ENCODE measurements at regions not wholly inside any gene's neighbourhood (a gene's known extent, or its start where the extent isn't known, plus 50 kb on each side); places are given as distances from the start of the nearest gene placed in this dataset.

DNA sequence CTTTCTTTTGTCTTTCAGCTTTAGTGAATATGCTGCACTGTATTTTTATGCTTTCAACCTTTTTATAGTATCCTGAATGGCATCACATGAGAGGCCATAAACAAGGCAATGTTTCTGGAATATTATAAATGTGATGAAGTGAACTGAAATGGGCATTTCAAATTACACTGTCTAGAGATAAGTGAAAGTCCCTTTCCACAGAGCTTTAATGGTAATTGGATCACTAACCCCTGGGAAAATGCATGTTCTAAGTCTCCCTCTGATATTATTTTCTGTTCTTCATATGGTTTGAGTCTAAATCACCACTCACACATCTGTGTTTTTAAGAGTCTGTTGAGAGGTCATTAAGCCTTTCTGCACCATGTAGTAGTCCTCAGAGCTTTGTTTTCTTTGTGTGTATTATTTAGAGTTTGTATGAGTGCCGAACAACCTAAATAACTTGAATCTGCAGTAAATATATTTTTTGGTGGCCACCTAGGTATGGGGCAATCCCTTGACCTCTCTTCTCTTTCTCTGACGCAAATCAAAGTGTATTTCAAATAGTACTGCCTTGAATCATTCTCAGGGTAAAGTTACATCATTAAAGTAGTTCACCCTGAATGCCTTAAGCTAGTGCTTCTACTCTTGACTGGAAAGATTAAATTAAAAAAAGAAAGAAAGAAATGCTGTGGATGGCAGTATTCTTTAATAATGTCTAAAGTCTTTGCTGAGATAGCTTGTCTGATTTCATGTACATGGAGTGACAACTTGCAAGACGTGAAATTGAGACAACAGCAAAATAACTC, 1931.0 kb upstream of the CDH6 start:
- CTCF ChIA-PET: no interaction called here
- POLR2A ChIA-PET: no interaction called here
- H3K27me3 Mint-ChIP-seq: no peaks in the 10 kb centered on the region
- no peak for ATAC-seq (ENCODE audit: poor library complexity)
- no peak overlapping the region for H3K4me3 Mint-ChIP-seq
- TF ChIP-seq, protein P1, sequence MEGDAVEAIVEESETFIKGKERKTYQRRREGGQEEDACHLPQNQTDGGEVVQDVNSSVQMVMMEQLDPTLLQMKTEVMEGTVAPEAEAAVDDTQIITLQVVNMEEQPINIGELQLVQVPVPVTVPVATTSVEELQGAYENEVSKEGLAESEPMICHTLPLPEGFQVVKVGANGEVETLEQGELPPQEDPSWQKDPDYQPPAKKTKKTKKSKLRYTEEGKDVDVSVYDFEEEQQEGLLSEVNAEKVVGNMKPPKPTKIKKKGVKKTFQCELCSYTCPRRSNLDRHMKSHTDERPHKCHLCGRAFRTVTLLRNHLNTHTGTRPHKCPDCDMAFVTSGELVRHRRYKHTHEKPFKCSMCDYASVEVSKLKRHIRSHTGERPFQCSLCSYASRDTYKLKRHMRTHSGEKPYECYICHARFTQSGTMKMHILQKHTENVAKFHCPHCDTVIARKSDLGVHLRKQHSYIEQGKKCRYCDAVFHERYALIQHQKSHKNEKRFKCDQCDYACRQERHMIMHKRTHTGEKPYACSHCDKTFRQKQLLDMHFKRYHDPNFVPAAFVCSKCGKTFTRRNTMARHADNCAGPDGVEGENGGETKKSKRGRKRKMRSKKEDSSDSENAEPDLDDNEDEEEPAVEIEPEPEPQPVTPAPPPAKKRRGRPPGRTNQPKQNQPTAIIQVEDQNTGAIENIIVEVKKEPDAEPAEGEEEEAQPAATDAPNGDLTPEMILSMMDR (IDR thresholded peaks at IDR 0.05): no peak
- Histone ChIP-seq H3K9me3 (ENCODE audit: control insufficient read depth in 1 of 2, insufficient read depth in 1 of 2, low read length in 2 of 2) (peaks cover 0 to 4% of the 10 kb centered on the region in 2 experiments), H3K27me3 (ENCODE audit: control insufficient read depth in 1 of 2, insufficient read depth in 2 of 2, low read length in 2 of 2) (no peaks in the 10 kb centered on the region), H3K4me3 (ENCODE audit: low read length) (no peak overlapping the region), H3K36me3 (ENCODE audit: insufficient read depth, low read length) (no peaks in the 10 kb centered on the region), H3K4me1 (ENCODE audit: insufficient read depth, low read length) (no peaks in the 10 kb centered on the region), H3K27ac (ENCODE audit: low read depth in 1 of 2, low read length in 2 of 2) (no peak overlapping the region)
- peaks cover 9% of the 10 kb centered on the region for H3K9me3 Mint-ChIP-seq
- intact Hi-C loops (cut with DNase I, micrococcal nuclease): no loop called here
- H3K36me3 Mint-ChIP-seq (ENCODE audit: low read depth): no peaks in the 10 kb centered on the region
- H3K4me1 Mint-ChIP-seq (ENCODE audit: low read depth): no peaks in the 10 kb centered on the region
- no peak for DNase-seq
- H3K27ac Mint-ChIP-seq: no peak overlapping the region

DNA sequence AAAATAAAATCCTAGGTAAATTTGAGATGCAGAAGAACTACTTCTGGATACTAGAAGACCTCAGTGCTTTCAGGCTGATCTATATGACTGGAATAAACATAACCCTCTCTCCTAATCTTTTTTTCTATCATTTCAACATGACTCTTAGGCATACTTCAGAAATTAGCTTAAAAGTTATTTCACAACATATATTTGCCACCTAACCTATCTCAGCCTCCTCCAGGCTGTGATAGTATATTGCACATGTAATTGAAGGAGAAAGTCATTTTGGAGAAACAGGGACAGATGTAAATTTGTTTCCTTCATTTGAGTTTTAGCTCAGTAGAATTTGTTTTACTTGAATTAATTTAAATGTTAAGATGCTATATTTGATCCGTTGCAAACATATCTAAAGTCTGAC, 1932.3 kb upstream of the CDH6 start:
- ChIA-PET CTCF (no interaction called here), POLR2A (no interaction called here)
- Histone ChIP-seq H3K4me3 (ENCODE audit: low read length) (no peak overlapping the region), H3K4me1 (ENCODE audit: insufficient read depth, low read length) (no peaks in the 10 kb centered on the region), H3K27ac (ENCODE audit: low read depth in 1 of 2, low read length in 2 of 2) (no peak overlapping the region), H3K9me3 (ENCODE audit: control insufficient read depth in 1 of 2, insufficient read depth in 1 of 2, low read length in 2 of 2) (peaks cover 4 to 6% of the 10 kb centered on the region in 2 experiments), H3K27me3 (ENCODE audit: control insufficient read depth in 1 of 2, insufficient read depth in 2 of 2, low read length in 2 of 2) (no peaks in the 10 kb centered on the region), H3K36me3 (ENCODE audit: insufficient read depth, low read length) (no peaks in the 10 kb centered on the region)
- no peak overlapping the region for H3K27ac Mint-ChIP-seq
- H3K4me1 Mint-ChIP-seq (ENCODE audit: low read depth): no peaks in the 10 kb centered on the region
- H3K4me3 Mint-ChIP-seq: no peak overlapping the region
- DNase-seq (no peak), ATAC-seq (ENCODE audit: poor library complexity) (no peak)
- peaks cover 8% of the 10 kb centered on the region for H3K9me3 Mint-ChIP-seq
- H3K36me3 Mint-ChIP-seq (ENCODE audit: low read depth): no peaks in the 10 kb centered on the region
- intact Hi-C loops (cut with DNase I, micrococcal nuclease): no loop called here
- no peaks in the 10 kb centered on the region for H3K27me3 Mint-ChIP-seq
- TF ChIP-seq, protein P1 (IDR thresholded peaks at IDR 0.05): no peak

DNA sequence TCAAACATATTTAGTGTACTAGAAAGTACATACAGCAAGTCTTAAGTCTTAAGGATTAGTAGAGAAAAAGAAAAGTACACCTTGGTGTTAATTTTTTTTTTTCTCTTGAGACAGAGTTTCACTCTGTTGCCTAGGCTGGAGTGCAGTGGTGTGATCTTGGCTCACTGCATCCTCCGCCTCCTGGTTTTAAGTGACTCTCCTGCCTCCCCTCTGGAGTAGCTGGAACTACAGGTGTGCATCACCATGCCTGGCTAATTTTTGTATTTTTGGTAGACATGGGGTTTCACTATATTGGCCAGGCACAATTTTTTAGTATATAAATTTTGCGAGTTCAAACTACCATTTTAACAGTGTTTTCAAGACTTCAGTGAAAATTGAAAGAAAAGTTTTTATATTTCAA, 1941.1 kb upstream of the CDH6 start:
- TF ChIP-seq, protein P1 (IDR thresholded peaks at IDR 0.05): no peak
- H3K4me1 ChIP-seq (ENCODE audit: insufficient read depth, low read length): no peaks in the 10 kb centered on the region
- ChIA-PET CTCF (no interaction called here), POLR2A (no interaction called here)
- ATAC-seq (ENCODE audit: poor library complexity) (no peak), DNase-seq (no peak)
- no peak overlapping the region for H3K27ac ChIP-seq (ENCODE audit: low read depth in 1 of 2, low read length in 2 of 2)
- no peaks in the 10 kb centered on the region for H3K36me3 ChIP-seq (ENCODE audit: insufficient read depth, low read length)
- intact Hi-C loops (cut with DNase I, micrococcal nuclease): no loop called here
- no peak overlapping the region for H3K27ac Mint-ChIP-seq
- no peaks in the 10 kb centered on the region for H3K36me3 Mint-ChIP-seq (ENCODE audit: low read depth)
- no peak overlapping the region for H3K4me3 Mint-ChIP-seq
- H3K27me3 Mint-ChIP-seq: no peaks in the 10 kb centered on the region
- H3K4me1 Mint-ChIP-seq (ENCODE audit: low read depth): no peaks in the 10 kb centered on the region
- peaks cover 12% of the 10 kb centered on the region for H3K9me3 Mint-ChIP-seq
- H3K27me3 ChIP-seq (ENCODE audit: control insufficient read depth in 1 of 2, insufficient read depth in 2 of 2, low read length in 2 of 2): no peaks in the 10 kb centered on the region
- H3K9me3 ChIP-seq (ENCODE audit: control insufficient read depth in 1 of 2, insufficient read depth in 1 of 2, low read length in 2 of 2): peaks cover 4 to 9% of the 10 kb centered on the region in 2 experiments
- no peak overlapping the region for H3K4me3 ChIP-seq (ENCODE audit: low read length)

Data from CD4-positive, alpha-beta T cell (primary cell).